OCI-M1 (cell line): ENCODE measurements at regions not wholly inside any gene's neighbourhood (a gene's known extent, or its start where the extent isn't known, plus 50 kb on each side); places are given as distances from the start of the nearest gene placed in this dataset.
"Not testable (repeated sequence)": the region's sequence is repeated elsewhere in the genome, so short reads cannot be mapped to it uniquely, and the experiment has no call there.

Experiments used
- DNase-seq: peaks from one replicate; lab custom pipeline; 2025; lab: John Stamatoyannopoulos, UW

GRCh38 chr5:27814286-27814685 is 775.9 kb upstream of the CDH9 start:
- no peak for DNase-seq

- no peak for DNase-seq
Observed at GRCh38 chr5:27810458-27810857, 772.1 kb upstream of the CDH9 start.

- no peak for DNase-seq
Observed at GRCh38 chr5:27797220-27797619, 758.8 kb upstream of the CDH9 start.

GRCh38 chr5:27788184-27788583 is 749.8 kb upstream of the CDH9 start:
- no peak for DNase-seq

GRCh38 chr5:27784317-27784716 is 745.9 kb upstream of the CDH9 start:
- DNase-seq, result peak; percentile 47

GRCh38 chr5:27778121-27778520 is 739.7 kb upstream of the CDH9 start:
- no peak for DNase-seq

- DNase-seq, result no peak
Observed at GRCh38 chr5:27773636-27774035, 735.2 kb upstream of the CDH9 start.

GRCh38 chr5:27773166-27773565 is 734.8 kb upstream of the CDH9 start:
- DNase-seq, result no peak

GRCh38 chr5:27769748-27770402 is 731.5 kb upstream of the CDH9 start:
- no peak for DNase-seq

- no peak for DNase-seq
Observed at GRCh38 chr5:27748847-27749246, 710.5 kb upstream of the CDH9 start.

- DNase-seq, result not testable (repeated sequence)
Observed at GRCh38 chr5:27743383-27743979, 705.1 kb upstream of the CDH9 start.

GRCh38 chr5:27742805-27743204 is 704.4 kb upstream of the CDH9 start:
- DNase-seq, result no peak

GRCh38 chr5:27734838-27735237 is 696.5 kb upstream of the CDH9 start:
- no peak for DNase-seq

- no peak for DNase-seq
Observed at GRCh38 chr5:27733237-27733636, 694.9 kb upstream of the CDH9 start.

GRCh38 chr5:27727254-27727653 is 688.9 kb upstream of the CDH9 start:
- no peak for DNase-seq

GRCh38 chr5:27722337-27722736 is 684.0 kb upstream of the CDH9 start:
- no peak for DNase-seq

- peak; percentile 55 for DNase-seq
Observed at GRCh38 chr5:27708534-27708933, 670.1 kb upstream of the CDH9 start.

GRCh38 chr5:27706832-27707231 is 668.4 kb upstream of the CDH9 start:
- DNase-seq, result peak; percentile 19

GRCh38 chr5:27705661-27706060 is 667.3 kb upstream of the CDH9 start:
- DNase-seq, result peak; percentile 4

- peak; percentile 71 for DNase-seq
Observed at GRCh38 chr5:27701931-27702903, 663.8 kb upstream of the CDH9 start.

- DNase-seq, result no peak
Observed at GRCh38 chr5:27700526-27700925, 662.1 kb upstream of the CDH9 start.

GRCh38 chr5:27682600-27682999 is 644.2 kb upstream of the CDH9 start:
- DNase-seq, result peak; percentile 41

- peak; percentile 26 for DNase-seq
Observed at GRCh38 chr5:27652505-27652904, 614.1 kb upstream of the CDH9 start.
